PC-9 (cell line): ENCODE measurements at regions not wholly inside any gene's neighbourhood (a gene's known extent, or its start where the extent isn't known, plus 50 kb on each side); places are given as distances from the start of the nearest gene placed in this dataset.
"Not testable (repeated sequence)": the region's sequence is repeated elsewhere in the genome, so short reads cannot be mapped to it uniquely, and the experiment has no call there.

Experiments used
- BruUV-seq: library from RNA; stranded (reverse); fragments of 400-500 nt; replicated peaks from 2 replicates; lab custom pipeline; 2021; lab: Mats Ljungman, UMichigan
- CTCF ChIA-PET: fragments of 300-600 bp; sonication (Branson Sonifier 250); formaldehyde crosslinking; loops from one replicate; lab custom pipeline; 2022; ENCODE audit warnings: antibody characterized with exemption; lab: Charles Lee
- POLR2A ChIA-PET: fragments of 300-600 bp; sonication (Branson Sonifier 250); formaldehyde crosslinking; loops from one replicate; lab custom pipeline; 2022; ENCODE audit warnings: antibody characterized with exemption; ENCODE audit not compliant: unreplicated experiment; lab: Charles Lee
- DNase-seq, 2 experiments: peaks; one replicate each; pipeline versions ENCODE4 v3.0.0 to v3.0.0-alpha.2; 2015 to 2022; ENCODE audit warnings: mixed read lengths in 1 of 2
- H2AFZ ChIP-seq: fragments of 200-600 bp; sonication (generic); 2 replicates; pipeline ENCODE4 v1.8.1; 2017; ENCODE audit warnings: antibody characterized with exemption
- H3F3A ChIP-seq: fragments of 200-600 bp; sonication (generic); 2 replicates; pipeline ENCODE4 v1.8.1; 2017; ENCODE audit warnings: antibody characterized with exemption, mild to moderate bottlenecking, low read depth; ENCODE audit not compliant: insufficient read depth
- H3K27ac ChIP-seq: fragments of 200-600 bp; sonication (generic); 2 replicates; pipeline ENCODE4 v1.6.1; 2016; ENCODE audit warnings: mixed run types
- H3K27me3 ChIP-seq: fragments of 200-600 bp; sonication (generic); 2 replicates; pipeline ENCODE4 v1.6.1; 2016; ENCODE audit warnings: low read depth, mixed run types; ENCODE audit not compliant: insufficient read depth
- H3K36me3 ChIP-seq: fragments of 200-600 bp; sonication (generic); 2 replicates; pipeline ENCODE4 v1.6.1; 2016; ENCODE audit warnings: low read depth, mixed run types
- H3K4me1 ChIP-seq: fragments of 200-600 bp; sonication (generic); replicated peaks from 2 replicates; pipeline ENCODE4 v1.6.1; 2016; ENCODE audit warnings: mixed run types; ENCODE audit not compliant: insufficient read depth
- H3K4me2 ChIP-seq: fragments of 200-600 bp; sonication (generic); 2 replicates; pipeline ENCODE4 v1.6.1; 2017; ENCODE audit warnings: mixed run types
- H3K4me3 ChIP-seq: fragments of 200-600 bp; sonication (generic); 2 replicates; pipeline ENCODE4 v1.6.1; 2016; ENCODE audit warnings: mixed run types
- H3K79me2 ChIP-seq: fragments of 200-600 bp; sonication (generic); 2 replicates; pipeline ENCODE4 v1.6.1; 2017; ENCODE audit warnings: low read depth, mixed run types
- H3K9me2 ChIP-seq: fragments of 200-600 bp; sonication (generic); 2 replicates; pipeline ENCODE4 v1.8.1; 2017; ENCODE audit warnings: mild to moderate bottlenecking; ENCODE audit not compliant: insufficient read depth
- H3K9me3 ChIP-seq: fragments of 200-600 bp; sonication (generic); 2 replicates; pipeline ENCODE4 v1.8.1; 2016; ENCODE audit warnings: low read depth; ENCODE audit not compliant: insufficient read depth
- H4K20me1 ChIP-seq: fragments of 200-600 bp; sonication (generic); 2 replicates; pipeline ENCODE4 v1.8.1; 2017; ENCODE audit not compliant: insufficient read depth
- EZH2 ChIP-seq: fragments of 200-600 bp; sonication (generic); IDR thresholded peaks from 2 replicates; pipeline ENCODE4 v1.8.0; 2017; ENCODE audit warnings: antibody characterized with exemption, low read depth
- intact Hi-C: fragments of 100-400 bp; cut with micrococcal nuclease; formaldehyde crosslinking; loops from one replicate; pipeline ENCODE4 v1.10.0; 2022; ENCODE audit not compliant: unreplicated experiment
- TF ChIP-seq, protein P1 (sequence below): fragments of 200-600 bp; sonication (generic); conservative IDR thresholded peaks from 2 replicates; pipeline ENCODE4 v1.6.1; 2017; ENCODE audit warnings: mixed run types, antibody characterized with exemption, mild to moderate bottlenecking, moderate library complexity

GRCh38 chr21:20283836-20284235, 714.4 kb upstream of the NCAM2 start:
- no peak for DNase-seq
- POLR2A ChIA-PET, result no interaction called here
- no peak overlapping the region for H2AFZ ChIP-seq
- H3F3A ChIP-seq, result no peaks in the 10 kb centered on the region; the same call in 1 of the 2 replicates
- H3K36me3 ChIP-seq, result no peaks in the 10 kb centered on the region
- H3K79me2 ChIP-seq, result no peaks in the 10 kb centered on the region
- intact Hi-C loops, result no loop called here
- CTCF ChIA-PET, result no interaction called here
- H3K9me3 ChIP-seq, result no peaks in the 10 kb centered on the region
- H3K27me3 ChIP-seq, result no peaks in the 10 kb centered on the region
- H3K9me2 ChIP-seq, result no peaks in the 10 kb centered on the region
- H3K27ac ChIP-seq, result no peak overlapping the region
- TF ChIP-seq, protein P1, sequence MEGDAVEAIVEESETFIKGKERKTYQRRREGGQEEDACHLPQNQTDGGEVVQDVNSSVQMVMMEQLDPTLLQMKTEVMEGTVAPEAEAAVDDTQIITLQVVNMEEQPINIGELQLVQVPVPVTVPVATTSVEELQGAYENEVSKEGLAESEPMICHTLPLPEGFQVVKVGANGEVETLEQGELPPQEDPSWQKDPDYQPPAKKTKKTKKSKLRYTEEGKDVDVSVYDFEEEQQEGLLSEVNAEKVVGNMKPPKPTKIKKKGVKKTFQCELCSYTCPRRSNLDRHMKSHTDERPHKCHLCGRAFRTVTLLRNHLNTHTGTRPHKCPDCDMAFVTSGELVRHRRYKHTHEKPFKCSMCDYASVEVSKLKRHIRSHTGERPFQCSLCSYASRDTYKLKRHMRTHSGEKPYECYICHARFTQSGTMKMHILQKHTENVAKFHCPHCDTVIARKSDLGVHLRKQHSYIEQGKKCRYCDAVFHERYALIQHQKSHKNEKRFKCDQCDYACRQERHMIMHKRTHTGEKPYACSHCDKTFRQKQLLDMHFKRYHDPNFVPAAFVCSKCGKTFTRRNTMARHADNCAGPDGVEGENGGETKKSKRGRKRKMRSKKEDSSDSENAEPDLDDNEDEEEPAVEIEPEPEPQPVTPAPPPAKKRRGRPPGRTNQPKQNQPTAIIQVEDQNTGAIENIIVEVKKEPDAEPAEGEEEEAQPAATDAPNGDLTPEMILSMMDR, result no peak
- TF ChIP-seq EZH2, result no peak
- no peak overlapping the region for H3K4me3 ChIP-seq
- BruUV-seq, result no TSS peak
- H3K4me1 ChIP-seq, result no peaks in the 10 kb centered on the region
- H3K4me2 ChIP-seq, result no peak overlapping the region
- no peaks in the 10 kb centered on the region for H4K20me1 ChIP-seq

- intact Hi-C loops, result no loop called here
- H3K27ac ChIP-seq, result no peak overlapping the region
- no peaks in the 10 kb centered on the region for H3K27me3 ChIP-seq
- no peaks in the 10 kb centered on the region for H4K20me1 ChIP-seq
- H3K4me3 ChIP-seq, result no peak overlapping the region
- no peaks in the 10 kb centered on the region for H3K36me3 ChIP-seq
- TF ChIP-seq EZH2, result no peak
- TF ChIP-seq, protein P1, result no peak
- H3F3A ChIP-seq, result no peaks in the 10 kb centered on the region
- CTCF ChIA-PET, result no interaction called here
- POLR2A ChIA-PET, result no interaction called here
- no peaks in the 10 kb centered on the region for H3K4me1 ChIP-seq
- no peak overlapping the region for H2AFZ ChIP-seq
- no TSS peak for BruUV-seq
- H3K9me2 ChIP-seq, result 0 out of 2 replicates have a peak, but pooled peaks cover 3% of the 10 kb centered on the region
- no peaks in the 10 kb centered on the region for H3K79me2 ChIP-seq
- no peak for DNase-seq
- no peak overlapping the region for H3K4me2 ChIP-seq
- no peaks in the 10 kb centered on the region for H3K9me3 ChIP-seq
These were observed 705.9 kb upstream of the NCAM2 start for GRCh38 chr21:20292280-20292679.

GRCh38 chr21:20292854-20293253, 705.4 kb upstream of the NCAM2 start:
- H3K27ac ChIP-seq, H4K20me1 ChIP-seq, H3K4me1 ChIP-seq, intact Hi-C loops, H3K9me3 ChIP-seq, CTCF ChIA-PET, H3F3A ChIP-seq, H3K27me3 ChIP-seq, H2AFZ ChIP-seq, POLR2A ChIA-PET, DNase-seq, BruUV-seq, H3K9me2 ChIP-seq, H3K4me3 ChIP-seq, H3K4me2 ChIP-seq, H3K79me2 ChIP-seq, H3K36me3 ChIP-seq: not testable (repeated sequence)

- intact Hi-C loops, result no loop called here
- CTCF ChIA-PET, result no interaction called here
- POLR2A ChIA-PET, result no interaction called here
- Histone ChIP-seq H4K20me1 (no peaks in the 10 kb centered on the region), H3K27me3 (no peaks in the 10 kb centered on the region), H3K36me3 (no peaks in the 10 kb centered on the region), H3K4me2 (no peak overlapping the region), H3K4me3 (no peak overlapping the region), H3K79me2 (no peaks in the 10 kb centered on the region), H3K4me1 (no peaks in the 10 kb centered on the region), H3K9me3 (no peaks in the 10 kb centered on the region), H2AFZ (no peak overlapping the region), H3K27ac (no peak overlapping the region), H3F3A (no peaks in the 10 kb centered on the region), H3K9me2 (0 out of 2 replicates have a peak, but pooled peaks cover 3% of the 10 kb centered on the region)
- no peak for TF ChIP-seq EZH2
- TF ChIP-seq, protein P1, result no peak
- no TSS peak for BruUV-seq
- DNase-seq, result no peak
These were observed 696.8 kb upstream of the NCAM2 start for GRCh38 chr21:20301395-20301794.
